ENCODE measurements at regions not wholly inside any gene's neighbourhood (a gene's known extent, or its start where the extent isn't known, plus 50 kb on each side); places are given as distances from the start of the nearest gene placed in this dataset.

GRCh38 chr6:155980014-155980767 lies 524.6 kb upstream of the NOX3 start:
- no peak for DNase-seq (ENCODE audit: low spot score)

GRCh38 chr6:155975506-155975905 lies 519.9 kb upstream of the NOX3 start:
- DNase-seq (ENCODE audit: low spot score), result no peak

DNA sequence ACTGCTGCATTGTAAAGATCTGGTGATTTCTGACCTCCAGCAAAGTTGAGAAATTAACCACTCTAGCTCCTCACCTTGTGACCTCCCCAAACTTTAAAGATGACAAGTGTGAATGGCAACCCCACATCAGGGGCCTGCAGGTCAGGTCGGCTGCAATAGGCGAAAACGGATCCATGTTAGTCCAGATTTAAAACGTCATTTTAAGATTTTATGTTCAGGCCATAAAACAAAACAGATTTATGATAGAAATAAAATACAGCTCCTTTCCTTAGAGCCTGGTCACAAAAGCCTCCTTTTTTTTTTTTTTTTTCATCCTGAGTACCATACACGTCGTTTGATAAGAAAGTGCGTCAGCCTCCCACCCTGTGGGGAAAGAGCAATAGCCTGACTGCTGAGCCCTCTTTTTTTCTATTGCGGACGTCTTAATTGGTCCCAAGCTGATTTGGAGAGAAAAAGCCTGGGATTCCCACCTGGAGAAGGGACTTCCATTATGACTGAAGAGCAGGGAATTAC lies 519.2 kb upstream of the NOX3 start:
- no peak for DNase-seq (ENCODE audit: low spot score)

DNA sequence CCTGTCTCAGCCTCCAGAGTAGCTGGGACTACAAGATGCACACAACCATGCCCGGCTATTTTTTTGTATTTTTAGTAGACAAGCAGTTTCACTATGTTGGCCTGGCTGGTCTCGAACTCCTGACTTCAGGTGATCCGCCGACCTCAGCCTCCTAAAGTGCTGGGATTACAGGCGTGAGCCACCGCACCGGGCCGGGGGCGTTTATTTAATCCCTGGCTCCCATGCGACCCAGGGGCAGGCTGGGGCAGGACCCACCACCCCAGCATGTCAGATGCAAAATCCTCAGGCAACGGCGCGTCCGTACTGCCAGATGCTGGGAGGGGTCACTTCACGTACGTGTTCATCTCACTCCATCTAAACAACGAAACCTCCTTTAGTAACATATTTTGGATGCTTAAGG lies 518.7 kb upstream of the NOX3 start:
- no peak for DNase-seq (ENCODE audit: low spot score)

- no peak for DNase-seq (ENCODE audit: low spot score)
Observed at GRCh38 chr6:155970876-155971708, 515.5 kb upstream of the NOX3 start.

- DNase-seq (ENCODE audit: low spot score), result no peak
Observed at GRCh38 chr6:155970472-155970871, 514.8 kb upstream of the NOX3 start.

DNA sequence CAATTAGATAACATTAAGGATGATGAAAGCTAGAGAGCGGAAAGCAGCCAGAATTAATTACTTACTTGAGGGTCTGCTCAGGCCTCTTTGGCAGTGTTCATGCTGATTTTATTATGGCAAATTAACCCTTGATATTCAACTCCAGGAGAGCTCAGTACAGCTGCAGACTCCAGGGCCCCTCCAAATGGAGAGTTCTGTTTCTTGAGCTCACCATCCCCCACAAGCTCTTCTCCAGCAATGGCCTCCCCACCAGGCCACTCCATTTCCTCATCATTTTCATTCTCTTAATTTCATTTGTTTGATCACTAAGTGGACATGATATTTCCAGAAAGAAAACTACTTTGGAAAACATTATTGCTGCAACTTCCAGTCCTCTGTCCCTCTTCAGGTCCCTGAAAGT lies 513.3 kb upstream of the NOX3 start:
- DNase-seq (ENCODE audit: low spot score), result no peak

DNA sequence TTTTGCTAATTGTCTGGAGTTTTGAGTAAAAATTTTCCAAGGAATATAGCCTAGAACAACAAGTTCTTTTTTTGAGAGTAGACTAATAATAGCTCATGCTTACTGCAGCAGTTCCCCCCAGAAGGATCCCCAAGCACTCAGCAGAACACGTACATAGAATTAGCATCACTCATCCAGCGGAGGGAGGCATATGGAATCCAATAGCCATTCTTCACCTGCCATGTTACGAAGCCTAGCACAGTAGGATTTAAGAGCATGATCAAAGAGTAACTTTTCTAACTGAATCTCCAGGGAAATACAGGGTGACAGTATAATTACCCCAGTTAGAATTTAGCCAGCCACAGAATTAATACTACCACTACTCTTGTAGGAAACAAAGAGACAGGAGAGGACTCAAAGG lies 511.7 kb upstream of the NOX3 start:
- no peak for DNase-seq (ENCODE audit: low spot score)

- no peak for DNase-seq (ENCODE audit: low spot score)
Observed at GRCh38 chr6:155964544-155964943, 508.9 kb upstream of the NOX3 start.

- DNase-seq (ENCODE audit: low spot score), result no peak
Observed at GRCh38 chr6:155962276-155962675, 506.6 kb upstream of the NOX3 start.

DNA sequence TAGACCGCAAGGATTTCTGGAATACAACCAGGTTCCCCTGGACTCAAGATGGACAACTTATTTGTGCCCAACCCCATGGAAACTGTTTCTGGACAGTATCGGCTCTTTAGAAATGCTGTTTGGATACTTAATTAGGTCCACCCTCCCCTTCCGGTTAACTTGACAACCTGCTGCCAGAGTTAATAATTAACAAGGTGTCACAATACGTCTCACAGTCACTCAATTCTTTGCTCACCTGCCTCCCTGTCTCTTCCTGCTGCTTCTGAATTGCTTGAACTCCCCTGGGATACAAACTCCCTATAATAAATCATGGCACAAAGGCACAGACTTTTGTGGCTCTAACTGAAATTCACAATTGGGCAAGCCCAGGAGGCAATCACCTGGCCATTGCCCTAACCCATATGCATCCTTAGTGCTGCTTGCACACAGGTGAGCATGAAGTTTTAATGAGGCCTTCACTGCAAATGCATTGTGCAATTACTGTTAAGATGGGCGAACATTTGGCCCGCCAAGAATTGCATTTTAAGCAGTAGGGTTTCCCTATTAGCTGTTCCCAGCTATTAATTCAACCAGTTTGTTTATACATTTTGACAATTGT lies 504.4 kb upstream of the NOX3 start:
- no peak for DNase-seq (ENCODE audit: low spot score)

GRCh38 chr6:155958550-155958949 lies 502.9 kb upstream of the NOX3 start:
- DNase-seq (ENCODE audit: low spot score), result no peak

DNA sequence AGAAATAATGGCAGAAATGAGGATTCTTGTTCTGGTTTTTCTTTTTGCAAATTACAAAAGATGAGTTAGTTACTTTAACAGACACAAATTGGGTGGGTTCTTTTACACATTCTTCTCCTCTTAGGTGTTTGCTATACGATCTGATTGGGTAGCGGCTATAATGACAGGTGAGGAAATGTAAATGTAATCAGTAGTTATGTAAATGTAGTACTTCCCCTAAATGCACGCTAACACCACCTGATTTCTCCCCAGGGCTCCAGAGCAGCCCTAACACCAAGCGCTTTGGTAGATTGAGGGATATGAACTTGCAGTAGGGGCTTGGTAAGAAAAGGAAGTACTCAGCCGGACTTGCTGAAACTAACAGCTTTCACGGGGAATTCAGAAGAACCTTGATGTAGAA lies 499.4 kb upstream of the NOX3 start:
- DNase-seq (ENCODE audit: low spot score), result no peak

- DNase-seq (ENCODE audit: low spot score), result no peak
Observed at GRCh38 chr6:155954149-155954548, 498.5 kb upstream of the NOX3 start.

DNA sequence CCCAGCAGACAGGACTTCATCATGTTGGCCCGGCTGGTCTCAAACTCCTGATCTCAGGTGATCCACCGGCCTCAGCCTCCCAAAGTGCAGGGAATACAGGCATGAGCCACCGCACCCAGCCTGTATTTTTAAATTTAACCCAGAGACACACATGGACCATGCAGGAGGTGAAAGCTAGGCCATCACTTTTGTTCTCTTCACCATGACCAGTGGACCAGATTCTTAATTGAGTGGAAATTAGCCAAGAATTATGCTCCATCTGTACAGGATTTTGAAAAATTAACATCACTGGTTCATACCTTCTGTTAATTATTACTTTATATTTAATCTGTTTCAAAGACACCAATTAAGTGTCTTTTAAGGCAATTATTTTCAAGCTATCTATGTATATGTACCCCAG lies 493.6 kb upstream of the NOX3 start:
- DNase-seq (ENCODE audit: low spot score), result no peak

DNA sequence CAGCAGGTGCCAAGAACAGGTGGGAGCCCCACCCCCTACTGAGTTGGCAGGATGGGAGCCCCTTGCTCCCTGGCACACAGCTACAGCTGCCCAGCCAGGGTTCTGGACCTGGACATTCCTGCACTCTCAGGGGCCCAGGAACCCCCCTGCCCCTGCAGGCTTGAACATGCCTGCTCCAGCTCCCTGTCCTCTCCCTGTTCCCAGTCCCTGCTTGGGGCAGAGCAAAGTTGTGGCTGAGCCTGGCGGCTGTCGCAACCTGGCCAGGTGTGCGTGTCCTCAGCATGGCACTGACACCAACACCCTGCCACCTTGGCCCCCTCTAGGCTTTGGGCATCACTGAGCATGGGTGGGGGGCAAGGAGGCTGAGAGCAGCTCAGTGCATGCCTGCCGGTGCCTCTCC lies 491.2 kb upstream of the NOX3 start:
- DNase-seq (ENCODE audit: low spot score), result no peak

DNA sequence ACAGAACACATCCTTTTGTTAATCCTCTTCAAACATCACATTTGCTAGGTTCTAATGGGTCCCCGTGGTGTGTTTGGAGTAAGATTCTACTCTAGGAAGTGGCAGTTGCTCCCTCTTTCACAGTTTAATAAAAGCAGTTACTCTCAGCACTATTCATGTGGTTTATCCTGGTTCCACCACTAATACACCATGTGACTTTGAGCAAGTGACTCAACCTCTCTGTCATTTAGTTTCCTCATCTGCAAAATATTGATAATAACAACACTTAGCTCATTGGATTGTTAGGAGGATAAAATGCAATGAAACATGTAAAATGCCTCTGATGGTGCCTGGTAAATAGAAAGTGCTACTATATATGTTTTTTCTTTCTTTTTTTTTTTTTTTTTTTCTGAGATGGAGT lies 488.0 kb upstream of the NOX3 start:
- DNase-seq (ENCODE audit: low spot score), result no peak

- no peak for DNase-seq (ENCODE audit: low spot score)
Observed at GRCh38 chr6:155939253-155939652, 483.6 kb upstream of the NOX3 start.

GRCh38 chr6:155936551-155936950 lies 480.9 kb upstream of the NOX3 start:
- no peak for DNase-seq (ENCODE audit: low spot score)

DNA sequence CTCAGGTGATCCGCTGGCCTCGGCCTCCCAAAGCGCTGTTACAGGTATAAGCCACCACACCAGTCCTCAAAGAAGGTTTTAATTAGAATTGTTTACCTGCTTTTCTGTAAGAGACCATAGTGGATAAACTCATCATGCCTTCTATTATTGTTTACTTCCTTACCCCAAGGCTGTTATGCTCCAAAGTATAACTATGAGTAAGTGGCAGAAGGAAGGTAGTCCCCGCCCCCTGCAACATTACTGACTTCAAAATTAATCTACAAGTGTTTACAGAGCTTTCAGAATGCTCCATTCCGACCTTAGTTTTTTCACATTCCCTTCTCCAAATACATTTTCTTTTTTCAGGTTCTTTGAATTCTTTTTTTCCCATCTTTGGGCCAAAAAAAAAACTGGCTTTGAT lies 480.5 kb upstream of the NOX3 start:
- no peak for DNase-seq (ENCODE audit: low spot score)

DNA sequence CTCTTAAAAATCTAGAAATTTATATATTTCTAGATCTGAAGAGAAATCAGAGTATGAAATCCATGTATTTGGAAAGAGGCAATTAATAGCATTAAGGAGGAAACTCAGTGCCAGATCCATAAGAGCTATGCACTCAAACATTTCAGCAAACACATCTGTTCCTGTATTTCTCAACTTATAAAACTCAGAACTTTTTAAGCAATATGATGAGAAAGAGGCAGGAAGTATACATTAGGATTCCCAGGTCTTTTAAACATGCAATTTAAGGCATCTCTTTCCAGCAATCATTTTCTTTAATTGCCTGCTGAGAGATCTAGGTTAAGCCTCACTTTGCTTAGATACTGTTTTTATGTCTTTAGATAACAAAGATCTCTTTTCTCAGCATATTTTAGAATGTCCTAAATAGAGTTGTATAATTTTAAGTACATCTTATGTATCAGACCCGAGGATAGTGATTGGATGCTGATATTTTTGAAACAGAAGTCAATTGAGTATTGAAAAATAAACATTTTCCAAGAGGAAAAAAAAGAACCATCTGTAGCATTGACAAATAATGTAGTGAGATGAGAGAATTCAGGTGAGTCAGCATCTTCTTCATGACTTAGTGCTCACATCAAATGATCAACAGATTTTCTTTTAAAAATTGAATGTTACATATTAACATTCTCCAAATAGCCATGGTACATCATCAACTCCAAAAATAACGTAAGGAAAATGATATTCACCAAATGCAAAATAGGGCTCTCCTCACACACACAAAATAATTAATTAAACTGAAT lies 461.4 kb upstream of the NOX3 start:
- no peak for DNase-seq (ENCODE audit: low spot score)

- no peak for DNase-seq (ENCODE audit: low spot score)
Observed at GRCh38 chr6:155915651-155916050, 460.0 kb upstream of the NOX3 start.
